Ascending aorta (tissue), 2 donors: ENCODE measurements at regions not wholly inside any gene's neighbourhood (a gene's known extent, or its start where the extent isn't known, plus 50 kb on each side); places are given as distances from the start of the nearest gene placed in this dataset.

Experiments used
- DNase-seq, 2 donors: peaks; one replicate each; pipeline ENCODE4 v3.0.0-alpha.2; 2019; ENCODE audit warnings: low spot score in 2 of 2
- H3K27ac ChIP-seq, 2 donors: fragments of 200-600 bp; sonication (generic); one replicate each; pipeline ENCODE4 v1.5.1; 2016 to 2017; ENCODE audit warnings: mild to moderate bottlenecking in 1 of 2
- H3K27me3 ChIP-seq: fragments of 200-600 bp; sonication (generic); one replicate; pipeline ENCODE4 v1.5.1; 2017
- H3K36me3 ChIP-seq, 2 donors: fragments of 200-600 bp; sonication (generic); one replicate each; pipeline ENCODE4 v1.5.1; 2016
- H3K4me1 ChIP-seq, 2 donors: fragments of 200-600 bp; sonication (generic); one replicate each; pipeline ENCODE4 v1.5.1; 2016 to 2017; ENCODE audit warnings: mild to moderate bottlenecking in 1 of 2
- H3K4me3 ChIP-seq, 2 donors: fragments of 200-600 bp; sonication (generic); one replicate each; pipeline ENCODE4 v1.5.1; 2016 to 2017; ENCODE audit warnings: mild to moderate bottlenecking in 1 of 2
- H3K9me3 ChIP-seq, 2 donors: fragments of 200-600 bp; sonication (generic); one replicate each; pipeline ENCODE4 v1.5.1; 2016
- CTCF ChIP-seq, 3 experiments: fragments of 200-600 bp in 2 of 3; fragments of 450-650 bp in 1 of 3; sonication (generic) in 2 of 3; IDR thresholded peaks; one replicate each; pipeline ENCODE4 v1.5.1; 2016 to 2019; ENCODE audit warnings: antibody characterized with exemption in 3 of 3, mild to moderate bottlenecking in 1 of 3, moderate library complexity in 1 of 3
- intact Hi-C: fragments of 100-400 bp; cut with DNase I; formaldehyde crosslinking; loops from one replicate; pipeline ENCODE4 v1.15.1; 2023

DNA sequence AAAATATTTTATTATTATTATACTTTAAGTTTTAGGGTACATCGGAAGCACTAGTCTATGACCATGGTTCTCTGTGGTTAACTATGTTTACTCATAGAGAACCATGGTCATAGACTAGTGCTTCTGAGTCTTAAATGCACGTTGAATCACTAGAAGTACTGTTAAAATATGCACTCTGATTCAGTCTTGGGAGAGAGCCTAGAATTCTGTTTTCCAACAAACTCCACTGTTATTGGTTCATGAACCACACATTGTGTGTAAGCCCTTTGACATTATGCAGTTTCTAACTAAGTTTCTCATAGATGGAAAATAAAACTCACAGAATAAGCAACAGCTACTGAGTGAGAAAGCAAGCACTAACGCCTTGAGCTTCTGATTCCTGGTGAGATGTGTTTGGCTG is 1120.6 kb downstream of the SORCS1 start:
- Histone ChIP-seq H3K36me3 (no peaks in the 10 kb centered on the region), H3K9me3 (no peaks in the 10 kb centered on the region), H3K4me1 (no peaks in the 10 kb centered on the region), H3K27me3 (no peaks in the 10 kb centered on the region), H3K4me3 (no peak overlapping the region), H3K27ac (no peak overlapping the region)
- TF ChIP-seq CTCF (IDR thresholded peaks at IDR 0.05) = no peak
- DNase-seq = no peak
- intact Hi-C loops = no loop called here

DNA sequence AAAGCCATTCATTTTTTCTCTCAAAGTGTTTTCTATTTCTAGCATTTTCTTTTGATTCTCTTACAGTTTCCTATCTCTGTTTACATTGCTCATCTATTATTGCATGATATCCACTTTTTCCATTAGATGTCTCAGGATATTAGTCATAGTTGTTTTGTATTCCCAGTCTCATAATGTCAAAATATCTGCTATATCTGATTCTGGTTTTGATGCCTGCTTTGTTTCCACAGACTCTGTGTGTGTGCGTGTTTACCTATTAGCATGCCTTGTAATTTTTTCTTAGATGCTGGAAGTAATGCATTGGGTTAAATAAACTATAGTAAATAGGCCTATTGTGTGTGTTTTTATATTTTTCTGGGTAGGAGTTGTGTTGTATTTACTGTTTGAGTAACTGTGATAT is 1126.3 kb downstream of the SORCS1 start:
- H3K4me1 ChIP-seq = no peaks in the 10 kb centered on the region
- no peak for TF ChIP-seq CTCF (IDR thresholded peaks at IDR 0.05)
- no peak for DNase-seq
- intact Hi-C loops = no loop called here
- H3K9me3 ChIP-seq = peaks cover 0 to 3% of the 10 kb centered on the region in 2 donors
- no peaks in the 10 kb centered on the region for H3K36me3 ChIP-seq
- no peak overlapping the region for H3K4me3 ChIP-seq
- no peak overlapping the region for H3K27ac ChIP-seq
- H3K27me3 ChIP-seq = no peaks in the 10 kb centered on the region

DNA sequence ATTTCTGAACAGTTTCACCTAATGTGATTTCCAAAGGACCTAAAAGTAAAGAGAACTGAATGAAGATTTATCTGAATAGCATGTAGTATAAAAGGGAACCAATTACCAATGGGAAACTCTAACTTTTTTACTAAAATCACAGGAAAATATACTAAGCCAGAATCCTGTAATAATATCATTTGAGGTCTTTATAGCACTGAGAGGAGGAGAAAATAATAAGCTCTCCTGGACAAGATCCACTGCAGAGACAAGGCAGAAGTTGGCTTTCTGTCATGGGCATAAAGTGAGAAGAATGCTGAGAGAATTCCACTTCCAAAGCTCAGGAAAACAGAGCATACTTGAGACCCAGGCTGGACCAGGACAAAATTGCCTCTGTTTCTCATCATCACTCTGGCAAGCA is 1131.4 kb downstream of the SORCS1 start:
- intact Hi-C loops = no loop called here
- no peak overlapping the region for H3K27ac ChIP-seq

DNA sequence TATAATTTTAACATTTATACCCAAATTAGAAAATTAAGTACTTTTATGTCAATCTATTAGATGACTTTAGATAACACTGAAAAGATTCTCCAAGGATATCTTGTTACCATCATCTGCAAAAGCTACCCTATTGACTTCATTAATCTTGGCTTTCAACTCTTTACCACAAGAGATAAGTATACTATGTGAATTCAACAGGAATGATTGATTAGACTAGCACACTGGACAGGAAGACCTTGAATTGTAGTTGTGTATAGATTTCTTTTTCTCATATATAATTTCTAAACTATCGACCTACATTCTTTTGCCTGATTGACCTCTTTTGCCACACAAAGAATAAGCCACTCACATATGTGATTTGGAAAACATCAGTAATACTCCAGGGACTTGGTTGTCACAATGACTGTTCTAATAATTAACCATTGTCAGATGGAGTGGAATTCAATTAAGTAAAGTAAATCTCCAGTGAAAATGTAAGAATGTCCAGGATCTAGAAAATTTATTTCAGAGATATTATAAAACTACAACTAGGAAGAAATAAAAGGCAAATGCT is 1132.0 kb downstream of the SORCS1 start:
- no peak for TF ChIP-seq CTCF (IDR thresholded peaks at IDR 0.05)
- no peak overlapping the region for H3K4me3 ChIP-seq
- H3K36me3 ChIP-seq = no peaks in the 10 kb centered on the region
- no peaks in the 10 kb centered on the region for H3K27me3 ChIP-seq
- no peaks in the 10 kb centered on the region for H3K4me1 ChIP-seq
- intact Hi-C loops = no loop called here
- no peak overlapping the region for H3K27ac ChIP-seq
- no peak for DNase-seq
- H3K9me3 ChIP-seq = peaks cover 0 to 3% of the 10 kb centered on the region in 2 donors

More for the DNA sequence above, 1131.4 kb downstream of the SORCS1 start:
- no peak for DNase-seq
- no peaks in the 10 kb centered on the region for H3K36me3 ChIP-seq
- H3K27me3 ChIP-seq = no peaks in the 10 kb centered on the region
- peaks cover 0 to 3% of the 10 kb centered on the region in 2 donors for H3K9me3 ChIP-seq
- no peak overlapping the region for H3K4me3 ChIP-seq
- no peaks in the 10 kb centered on the region for H3K4me1 ChIP-seq
- no peak for TF ChIP-seq CTCF (IDR thresholded peaks at IDR 0.05)

GRCh38 chr10:106027240-106027639 is 1137.3 kb downstream of the SORCS1 start:
- DNase-seq = no peak
- Histone ChIP-seq H3K36me3 (no peaks in the 10 kb centered on the region), H3K4me1 (no peaks in the 10 kb centered on the region), H3K9me3 (no peaks in the 10 kb centered on the region), H3K4me3 (no peak overlapping the region), H3K27ac (no peak overlapping the region), H3K27me3 (no peaks in the 10 kb centered on the region)
- intact Hi-C loops = no loop called here
- TF ChIP-seq CTCF (IDR thresholded peaks at IDR 0.05) = no peak
